Fibroblast of villous mesenchyme (primary cell): ENCODE measurements at regions not wholly inside any gene's neighbourhood (a gene's known extent, or its start where the extent isn't known, plus 50 kb on each side); places are given as distances from the start of the nearest gene placed in this dataset.

Experiments
- DNase-seq: peaks from one replicate; pipeline ENCODE4 v3.0.0-alpha.2; 2010; ENCODE audit warnings: low read depth
- H3K4me3 ChIP-seq: 2 replicates; pipeline ENCODE4 v1.5.1; 2011; ENCODE audit warnings: low read depth, mild to moderate bottlenecking, low read length
- TF ChIP-seq, protein P1 (sequence below): IDR thresholded peaks from 2 replicates; pipeline ENCODE4 v1.5.1; 2012; ENCODE audit warnings: low read depth, mild to moderate bottlenecking, low read length; ENCODE audit not compliant: insufficient read depth

DNA sequence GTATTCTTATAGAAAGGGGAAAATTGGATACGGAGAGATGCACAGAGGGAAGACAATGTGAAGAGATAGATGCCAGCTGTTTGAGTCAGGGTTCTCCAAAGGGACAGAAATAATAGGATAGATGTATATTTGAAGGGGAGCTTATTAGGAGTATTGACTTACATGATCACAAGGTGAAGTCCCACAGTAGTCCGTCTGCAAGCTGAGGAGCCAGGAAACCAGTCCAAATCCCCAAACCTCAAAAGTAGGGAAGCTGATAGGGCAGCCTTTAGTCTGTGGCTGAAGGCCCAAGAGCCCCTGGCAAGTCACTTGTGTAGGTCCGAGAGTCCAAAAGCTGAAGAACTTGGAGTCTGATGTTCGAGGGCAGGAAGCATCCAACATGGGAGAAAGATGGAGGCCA is 569.6 kb upstream of the LARGE1 start:
- no peak for DNase-seq
- TF ChIP-seq, protein P1, sequence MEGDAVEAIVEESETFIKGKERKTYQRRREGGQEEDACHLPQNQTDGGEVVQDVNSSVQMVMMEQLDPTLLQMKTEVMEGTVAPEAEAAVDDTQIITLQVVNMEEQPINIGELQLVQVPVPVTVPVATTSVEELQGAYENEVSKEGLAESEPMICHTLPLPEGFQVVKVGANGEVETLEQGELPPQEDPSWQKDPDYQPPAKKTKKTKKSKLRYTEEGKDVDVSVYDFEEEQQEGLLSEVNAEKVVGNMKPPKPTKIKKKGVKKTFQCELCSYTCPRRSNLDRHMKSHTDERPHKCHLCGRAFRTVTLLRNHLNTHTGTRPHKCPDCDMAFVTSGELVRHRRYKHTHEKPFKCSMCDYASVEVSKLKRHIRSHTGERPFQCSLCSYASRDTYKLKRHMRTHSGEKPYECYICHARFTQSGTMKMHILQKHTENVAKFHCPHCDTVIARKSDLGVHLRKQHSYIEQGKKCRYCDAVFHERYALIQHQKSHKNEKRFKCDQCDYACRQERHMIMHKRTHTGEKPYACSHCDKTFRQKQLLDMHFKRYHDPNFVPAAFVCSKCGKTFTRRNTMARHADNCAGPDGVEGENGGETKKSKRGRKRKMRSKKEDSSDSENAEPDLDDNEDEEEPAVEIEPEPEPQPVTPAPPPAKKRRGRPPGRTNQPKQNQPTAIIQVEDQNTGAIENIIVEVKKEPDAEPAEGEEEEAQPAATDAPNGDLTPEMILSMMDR: no peak
- H3K4me3 ChIP-seq: no peak overlapping the region

DNA sequence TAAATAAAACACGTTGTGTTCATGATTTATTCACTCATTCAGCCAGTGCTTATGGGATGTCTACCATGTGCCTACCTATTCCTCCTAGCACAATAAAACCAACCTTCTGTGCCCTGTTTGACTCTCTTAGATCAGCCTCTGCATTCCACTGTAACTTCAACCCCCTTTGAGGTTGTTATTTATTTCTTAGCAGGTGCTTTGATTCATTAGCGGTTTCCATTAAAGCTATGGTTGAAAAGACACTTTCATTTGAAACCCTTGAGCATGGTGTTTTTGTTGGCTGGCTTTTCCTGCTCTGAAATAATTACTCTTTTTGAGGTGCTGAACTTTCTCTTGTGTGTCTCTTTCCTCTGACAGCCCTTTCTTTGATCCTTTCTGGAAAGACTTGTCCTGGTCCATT is 570.6 kb upstream of the LARGE1 start:
- no peak overlapping the region for H3K4me3 ChIP-seq
- no peak for DNase-seq
- TF ChIP-seq, protein P1: no peak

DNA sequence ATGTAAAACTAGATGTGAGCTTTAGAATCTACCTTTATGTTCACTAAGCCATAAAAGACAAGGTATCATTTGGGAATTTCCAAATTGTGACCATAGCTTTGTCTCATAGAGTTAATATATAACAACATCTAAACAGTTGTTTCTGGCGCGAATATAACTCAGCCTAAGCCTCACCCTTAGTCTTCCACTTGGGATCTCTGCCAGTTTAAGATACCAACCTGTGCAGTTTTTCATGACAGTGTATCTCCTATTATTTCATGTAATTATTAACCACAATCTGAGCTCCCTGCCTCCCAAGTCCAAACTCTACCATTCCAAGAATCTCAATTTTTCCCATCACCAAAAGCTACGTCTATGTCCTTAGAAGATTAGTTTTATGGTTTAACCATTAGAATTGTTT is 572.5 kb upstream of the ISX start:
- TF ChIP-seq, protein P1: no peak
- no peak overlapping the region for H3K4me3 ChIP-seq
- DNase-seq: no peak

DNA sequence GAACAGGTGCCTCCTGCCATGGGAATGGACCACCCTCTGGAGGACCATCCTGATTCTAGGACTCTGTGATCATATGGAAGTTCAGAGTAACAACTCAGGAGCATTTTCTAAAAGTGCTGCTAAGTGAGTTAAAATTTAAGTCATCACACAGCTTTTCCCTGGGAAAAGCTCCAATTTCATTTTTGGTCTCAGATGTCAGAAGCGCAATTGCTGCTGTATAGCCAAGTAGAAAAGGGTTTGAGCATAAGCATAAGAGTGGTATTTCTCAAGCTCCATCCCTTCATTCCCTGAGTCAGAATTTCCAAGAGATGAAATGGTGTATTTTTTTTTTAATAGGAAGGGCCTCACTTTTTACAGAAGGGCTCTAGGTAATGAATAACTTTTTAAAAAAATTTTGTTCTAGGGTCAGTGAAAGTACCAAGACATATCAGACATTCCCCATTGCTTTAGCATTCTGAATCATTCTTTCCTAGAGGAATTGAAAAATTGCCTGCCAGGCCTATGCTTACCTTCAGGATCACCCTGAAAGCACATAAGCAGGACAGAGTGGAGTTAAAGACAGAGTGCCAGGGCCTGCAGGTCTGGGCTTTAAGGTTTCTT is 564.5 kb upstream of the ISX start:
- no peak for DNase-seq
- no peak overlapping the region for H3K4me3 ChIP-seq
- TF ChIP-seq, protein P1: no peak

DNA sequence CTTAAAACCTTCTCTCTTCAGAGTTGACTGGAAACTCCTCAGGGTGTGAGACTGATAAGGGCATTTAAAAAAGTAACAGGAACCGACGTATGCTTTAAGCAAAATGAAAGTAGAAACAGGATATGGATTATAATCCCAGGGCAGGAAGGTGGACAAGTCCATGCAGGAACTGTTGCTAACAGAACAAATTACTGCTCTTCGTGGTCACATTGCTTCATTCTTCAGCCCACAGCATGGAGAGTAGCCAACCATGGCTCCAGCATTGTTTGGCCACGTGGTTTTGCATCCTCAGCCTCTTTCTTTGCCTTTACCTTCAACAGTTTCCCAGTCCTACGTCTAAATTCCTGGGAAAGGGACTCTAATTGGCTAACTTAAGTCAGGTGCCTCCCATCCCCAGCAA is 563.1 kb upstream of the ISX start:
- TF ChIP-seq, protein P1: no peak
- no peak overlapping the region for H3K4me3 ChIP-seq
- DNase-seq: no peak

DNA sequence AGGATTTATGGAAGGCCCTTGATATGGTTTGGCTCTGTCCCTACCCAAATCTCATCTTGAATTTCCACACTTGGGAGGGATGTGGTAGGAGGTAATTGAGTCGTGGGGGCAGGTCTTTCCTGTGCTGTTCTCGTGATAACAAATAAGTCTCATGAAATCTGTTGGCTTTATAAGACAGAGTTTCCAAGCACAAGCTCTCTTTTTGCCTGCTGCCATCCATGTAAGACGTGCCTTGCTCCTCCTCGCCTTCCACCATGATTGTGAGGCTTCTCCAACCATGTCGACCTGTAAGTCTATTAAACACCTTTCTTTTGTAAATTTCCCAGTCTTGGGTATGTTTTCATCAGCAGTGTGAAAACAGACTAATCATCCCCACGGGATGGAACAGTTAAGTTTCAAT is 557.2 kb upstream of the ISX start:
- TF ChIP-seq, protein P1: no peak
- DNase-seq: no peak
- no peak overlapping the region for H3K4me3 ChIP-seq

DNA sequence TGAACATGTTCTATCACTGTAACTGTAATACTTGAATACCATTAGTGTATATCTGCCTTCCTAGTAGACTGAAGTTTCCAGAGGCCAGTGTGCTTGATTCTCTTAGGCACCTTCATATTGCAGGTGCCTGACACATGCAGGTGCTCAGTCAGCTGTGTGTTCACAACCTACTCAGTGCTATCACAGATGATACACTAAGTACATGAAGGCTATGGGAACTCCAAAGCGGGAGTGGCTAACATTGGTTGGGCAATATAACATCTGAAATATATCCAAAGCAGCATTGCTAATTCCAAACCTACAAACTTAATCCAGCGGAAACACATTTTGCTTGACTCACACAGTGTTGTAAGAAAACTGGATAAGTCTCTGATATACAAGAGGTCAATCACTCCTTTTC is 539.3 kb upstream of the ISX start:
- TF ChIP-seq, protein P1: no peak
- DNase-seq: no peak

More for the DNA sequence above, 539.3 kb upstream of the ISX start:
- H3K4me3 ChIP-seq: no peak overlapping the region
